Muscle of arm (tissue), 1 donor: ENCODE measurements at regions not wholly inside any gene's neighbourhood (a gene's known extent, or its start where the extent isn't known, plus 50 kb on each side); places are given as distances from the start of the nearest gene placed in this dataset.
"Not testable (repeated sequence)": the region's sequence is repeated elsewhere in the genome, so short reads cannot be mapped to it uniquely, and the experiment has no call there.

Experiments
- DNase-seq: peaks from one replicate; pipeline ENCODE4 v3.0.0-alpha.2; 2013

DNA sequence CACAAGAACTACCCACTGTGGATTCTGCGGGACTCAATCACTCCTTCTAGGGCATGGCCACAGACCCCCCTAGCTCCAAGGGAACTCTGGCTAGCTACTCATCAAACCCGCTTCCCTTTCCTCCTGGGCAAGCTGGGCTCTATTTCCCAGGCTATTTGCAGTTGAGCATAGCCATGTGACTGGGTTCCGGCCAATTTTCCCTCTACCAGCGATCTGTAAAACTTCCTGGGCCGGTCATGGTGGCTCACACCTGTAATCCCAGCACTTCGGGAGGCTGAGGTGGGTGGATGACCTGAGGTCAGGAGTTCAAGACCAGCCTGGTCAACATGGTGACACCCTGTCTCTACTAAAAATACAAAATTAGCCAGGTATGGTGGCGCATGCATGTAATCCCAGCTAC lies 214.9 kb upstream of the IRF2BP2 start:
- DNase-seq: not testable (repeated sequence)

DNA sequence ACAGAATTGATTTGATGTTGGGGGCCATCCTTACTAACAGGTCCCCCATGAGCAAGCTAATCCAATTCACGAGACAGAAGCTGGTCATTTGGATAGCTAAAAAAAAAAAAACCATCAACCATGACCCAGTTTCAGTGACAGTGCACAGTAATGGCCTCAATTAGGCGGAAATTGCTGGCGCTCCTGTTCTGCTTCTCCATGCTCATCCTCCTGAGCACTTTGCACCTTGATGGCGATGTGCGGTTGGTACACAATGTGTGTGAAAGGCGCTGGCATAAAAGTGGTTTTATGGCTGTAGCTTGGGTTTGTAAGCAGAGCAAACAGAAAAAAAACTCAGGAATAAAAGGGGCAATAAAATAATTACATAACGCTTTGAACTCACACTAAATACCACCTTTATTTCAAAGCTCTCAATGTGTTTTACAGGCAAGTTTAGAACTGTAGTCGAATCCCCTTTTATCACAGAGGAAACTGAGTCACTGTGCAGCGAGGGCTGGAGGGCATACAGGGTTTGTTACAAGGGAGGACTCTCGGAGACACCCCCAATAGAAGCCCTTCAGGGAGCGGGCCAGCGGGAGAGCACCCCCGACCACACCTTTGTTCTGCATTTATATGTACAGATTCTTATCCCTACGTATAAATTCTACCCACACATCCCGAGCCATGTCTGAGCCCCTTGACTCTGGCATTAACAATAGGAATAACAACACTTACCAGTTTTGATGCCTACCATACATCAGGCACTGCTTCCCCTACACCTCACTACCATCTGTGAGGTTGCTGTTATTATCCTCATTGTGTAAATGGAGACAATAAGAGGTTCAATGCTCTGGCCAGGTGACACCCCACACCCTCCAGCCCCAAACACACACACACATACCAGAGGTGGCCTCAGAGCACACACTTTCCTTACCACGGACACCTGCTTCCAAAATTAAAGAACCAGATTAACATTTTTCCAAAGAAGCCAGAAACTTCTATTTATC lies 213.5 kb upstream of the IRF2BP2 start:
- DNase-seq: no peak

DNA sequence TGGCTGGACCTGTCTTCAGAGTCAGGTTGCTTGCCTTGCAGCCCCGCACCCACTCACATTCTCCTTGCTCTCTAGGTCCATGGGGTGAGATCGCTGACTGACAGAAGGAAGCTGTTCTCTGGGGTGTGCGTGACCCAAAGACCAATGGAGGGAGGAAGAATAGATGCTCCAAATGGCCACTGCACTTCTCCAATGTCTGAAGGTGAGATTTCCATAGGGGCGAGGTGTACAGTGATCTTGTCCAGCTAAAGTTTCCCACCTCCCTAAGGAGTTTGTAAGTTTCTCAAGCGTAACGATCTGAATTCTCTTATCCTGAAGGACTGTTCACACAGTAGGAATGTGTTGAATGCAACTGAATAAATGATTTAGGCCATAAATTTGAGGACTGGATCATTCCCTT lies 211.9 kb upstream of the IRF2BP2 start:
- no peak for DNase-seq

DNA sequence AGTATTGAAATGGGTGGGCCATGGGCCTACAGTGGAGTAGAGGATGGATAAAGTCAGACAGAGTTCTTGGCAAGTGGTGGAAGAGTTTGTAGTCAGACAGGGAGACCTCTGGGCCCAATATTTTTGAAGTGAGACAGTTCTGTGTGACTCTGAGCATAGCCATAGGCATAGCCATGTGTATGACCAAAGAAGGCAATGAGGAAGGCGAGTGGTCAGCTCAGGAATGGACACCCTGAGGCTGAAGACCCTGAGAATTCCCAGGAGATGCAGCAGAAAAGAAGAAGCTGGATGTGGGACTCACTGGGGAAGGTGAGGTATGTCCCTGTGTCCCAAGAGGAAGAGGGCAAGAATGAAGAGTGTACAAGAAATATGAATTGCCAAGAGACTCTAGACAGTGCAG lies 210.6 kb upstream of the IRF2BP2 start:
- DNase-seq: no peak

DNA sequence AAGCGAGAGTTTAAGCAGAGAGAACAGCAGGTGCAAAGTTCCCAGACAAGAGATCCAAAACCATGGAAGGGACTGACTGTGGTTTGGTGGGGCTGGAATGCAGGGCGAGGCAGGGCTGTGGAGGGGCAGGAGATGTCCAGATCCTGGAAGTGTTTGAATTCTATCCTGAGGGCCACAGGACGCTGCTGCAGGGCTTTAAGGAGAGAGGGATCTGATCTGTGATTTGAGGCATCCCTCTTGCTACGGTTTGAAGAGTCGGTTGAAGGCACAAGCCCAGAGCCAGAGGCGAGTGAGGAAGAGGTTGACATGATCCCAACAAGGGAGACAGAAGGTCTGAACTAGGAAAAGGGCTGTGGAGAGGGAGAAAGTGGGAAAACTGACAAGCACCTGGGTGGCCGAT lies 209.9 kb upstream of the IRF2BP2 start:
- DNase-seq: not testable (repeated sequence)

DNA sequence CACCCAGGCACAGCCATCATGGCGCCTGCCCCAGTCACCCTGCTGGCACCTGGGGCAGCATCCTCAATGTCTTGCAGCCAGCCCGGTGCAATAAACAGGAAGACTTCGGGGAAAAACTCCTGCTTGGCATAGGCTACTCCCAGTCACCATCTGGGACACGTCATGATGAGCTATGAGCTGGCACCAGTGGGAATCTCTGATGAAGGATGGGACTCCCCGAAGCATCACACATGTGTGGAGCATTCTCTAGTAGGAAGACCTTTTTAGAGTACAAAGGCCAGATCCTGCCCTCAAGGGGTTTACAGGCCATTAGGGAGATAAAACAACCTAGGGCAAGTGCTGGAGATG lies 208.0 kb upstream of the IRF2BP2 start:
- DNase-seq: not testable (repeated sequence)

DNA sequence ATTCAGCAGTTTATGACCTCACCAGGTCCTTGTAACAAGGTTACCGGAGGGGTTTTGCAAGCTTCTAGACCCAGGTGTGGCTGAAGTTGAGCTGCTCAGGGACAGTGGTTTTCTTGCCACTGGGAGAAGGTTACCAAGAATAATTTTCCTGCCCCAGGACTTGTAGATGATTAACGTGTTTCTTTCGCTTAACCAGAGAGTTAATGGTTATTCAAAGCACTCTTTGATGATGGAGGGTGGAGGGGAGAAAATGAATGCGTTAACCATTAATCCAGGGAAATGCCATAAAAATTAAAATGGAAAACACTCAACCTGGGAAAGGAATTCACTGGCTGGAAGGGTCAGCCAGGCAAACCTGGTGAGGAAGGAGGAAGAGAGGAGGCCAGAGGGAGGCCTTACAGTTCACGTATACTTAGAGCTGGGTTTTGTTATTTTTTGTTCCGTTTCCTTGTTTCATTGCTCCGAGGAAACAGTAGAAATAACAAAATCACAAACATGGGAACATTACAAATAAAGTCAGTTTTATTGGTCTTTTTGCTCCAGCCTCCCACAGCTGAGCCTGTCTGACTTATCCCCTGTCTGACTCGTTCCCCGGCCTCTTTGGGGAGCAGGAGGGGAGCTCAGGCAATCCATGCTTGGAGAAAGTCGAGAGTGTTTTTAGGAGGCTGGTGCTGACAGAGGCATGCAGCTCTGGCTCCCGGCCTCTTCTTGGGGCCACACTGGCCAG lies 207.5 kb upstream of the IRF2BP2 start:
- DNase-seq: not testable (repeated sequence)

DNA sequence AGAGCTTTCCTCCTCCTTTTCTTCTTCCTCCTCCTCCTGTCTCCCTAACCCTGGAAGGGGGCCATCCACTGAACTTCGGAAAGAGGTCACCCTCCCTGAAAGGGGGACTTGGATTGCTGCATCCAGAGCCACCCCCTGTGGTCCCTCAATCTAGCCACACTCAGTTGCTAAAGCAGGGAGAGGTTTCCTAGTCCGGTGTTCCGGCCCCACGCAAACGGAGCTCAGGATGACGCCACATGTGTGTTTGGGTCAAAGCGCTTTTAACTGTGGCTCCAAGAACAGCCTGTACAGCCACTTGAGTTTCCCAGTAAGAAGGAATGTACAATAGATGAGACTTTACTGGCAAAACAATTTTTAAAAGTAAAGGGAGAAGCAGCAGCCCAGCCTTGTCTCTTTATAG lies 206.9 kb upstream of the IRF2BP2 start:
- DNase-seq: peak; percentile 29

DNA sequence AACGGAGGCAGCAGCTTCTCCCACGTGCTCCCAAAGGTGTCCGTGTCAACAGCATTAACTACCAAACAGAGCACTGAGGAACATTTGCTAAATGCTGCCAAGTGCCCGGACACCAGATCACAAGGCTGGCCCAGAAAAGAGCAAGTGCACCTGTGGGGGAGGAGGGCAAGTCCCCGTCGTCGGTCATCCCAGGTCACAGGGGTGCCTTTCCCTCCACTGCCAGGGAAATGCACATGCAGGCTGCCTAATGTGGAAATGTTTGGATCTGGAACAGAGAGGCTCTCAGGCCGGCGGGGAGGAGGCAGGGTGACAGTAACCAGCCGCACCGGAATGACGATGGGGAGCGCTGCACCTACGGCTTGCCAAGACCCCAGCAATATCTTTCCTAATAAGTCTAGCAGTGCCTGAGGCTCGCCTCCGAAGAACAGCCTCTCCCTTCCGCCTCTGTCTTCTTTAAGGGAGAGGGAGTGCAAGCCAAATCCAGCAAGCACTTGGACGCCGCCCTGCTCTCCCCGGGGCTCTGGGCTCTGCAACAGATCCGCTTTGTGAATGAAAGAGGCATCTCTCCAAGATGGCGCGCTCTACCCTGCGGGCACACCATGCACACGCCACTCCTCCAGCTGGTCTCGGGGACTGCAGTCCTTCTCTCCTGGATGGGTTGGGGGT lies 206.3 kb upstream of the IRF2BP2 start:
- DNase-seq: peak; percentile 64

DNA sequence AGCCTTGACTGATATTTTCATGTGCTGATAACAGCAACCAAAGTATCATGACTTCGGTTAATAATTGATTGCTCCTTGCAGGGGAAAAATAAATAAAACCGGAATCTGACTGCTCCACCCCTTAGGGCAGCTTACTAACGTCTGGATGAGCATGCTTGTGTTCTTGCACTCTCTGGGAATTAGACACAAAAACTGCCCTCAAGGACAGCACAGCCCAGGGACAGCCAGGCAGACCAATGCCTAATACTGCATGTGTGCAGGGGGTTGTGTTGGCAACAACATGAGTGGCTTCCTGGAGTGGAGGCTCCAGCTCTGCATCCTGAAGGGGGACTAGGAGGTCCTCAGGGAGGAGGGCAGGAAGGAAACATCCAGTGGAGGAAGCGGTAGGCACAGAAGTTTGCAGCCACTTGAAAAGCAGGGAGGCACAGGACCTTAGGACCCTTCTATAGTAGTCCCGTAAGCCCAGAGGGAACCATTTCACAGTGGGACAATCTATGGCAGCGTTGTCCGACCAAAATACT lies 205.4 kb upstream of the IRF2BP2 start:
- not testable (repeated sequence) for DNase-seq

DNA sequence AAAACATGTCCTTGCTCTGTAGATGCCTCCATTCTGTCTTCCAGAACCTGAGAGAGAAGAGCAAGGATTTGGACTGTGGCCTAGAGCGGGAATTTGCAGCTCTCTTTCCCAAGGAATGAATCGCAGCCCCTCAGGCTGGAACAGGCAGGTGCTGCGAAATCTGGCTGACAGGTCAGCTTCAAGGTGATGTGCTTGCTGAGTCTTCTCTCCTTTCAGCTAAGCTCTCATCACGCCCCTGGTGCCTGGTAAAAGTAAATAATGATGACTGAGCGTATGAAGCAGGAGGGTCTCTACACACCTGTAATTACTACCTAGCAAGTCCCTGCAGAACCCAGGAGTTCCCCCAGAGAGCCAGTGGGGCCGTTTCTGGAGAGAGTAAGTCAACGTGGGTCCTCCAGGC lies 204.3 kb upstream of the IRF2BP2 start:
- not testable (repeated sequence) for DNase-seq

DNA sequence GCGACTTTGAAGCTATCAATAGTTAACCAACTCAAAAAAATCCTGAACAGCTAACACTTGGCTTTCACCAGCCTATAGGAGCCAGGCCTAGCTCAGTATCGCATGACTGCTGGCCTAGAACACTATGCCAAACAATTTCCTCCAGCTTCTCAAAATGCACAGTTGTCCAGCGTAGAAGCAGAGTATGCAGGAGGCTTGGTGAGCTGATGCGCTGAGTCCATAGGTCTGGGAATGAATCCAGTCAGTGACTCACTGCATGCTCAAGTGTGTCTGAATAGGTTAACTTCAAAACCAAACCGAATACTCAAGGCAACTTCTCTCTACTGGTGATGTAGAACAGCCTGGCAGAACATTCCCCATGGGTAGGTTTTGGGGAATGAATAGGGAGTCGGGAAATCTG lies 201.8 kb upstream of the IRF2BP2 start:
- peak; percentile 46 for DNase-seq

DNA sequence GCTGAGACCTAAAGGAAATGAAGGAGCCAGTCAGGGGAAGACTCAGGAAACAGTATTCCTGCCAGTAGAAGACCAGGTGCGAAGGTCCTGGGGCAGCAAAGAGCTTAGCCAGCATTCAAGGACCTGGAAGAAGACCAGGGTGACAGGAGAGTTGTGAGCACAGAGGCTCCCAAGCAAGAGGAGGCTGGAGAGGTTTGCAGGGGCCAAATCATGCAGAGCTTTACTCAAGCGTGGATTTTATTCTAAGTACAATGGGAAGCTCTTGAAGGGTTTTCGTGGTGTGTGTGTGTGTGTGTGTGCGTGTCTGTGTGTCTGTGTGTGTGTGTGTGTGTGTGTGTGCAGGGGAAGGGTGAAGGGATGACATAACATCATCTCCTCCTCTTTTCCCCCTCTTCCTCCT lies 200.7 kb upstream of the IRF2BP2 start:
- DNase-seq: not testable (repeated sequence)

DNA sequence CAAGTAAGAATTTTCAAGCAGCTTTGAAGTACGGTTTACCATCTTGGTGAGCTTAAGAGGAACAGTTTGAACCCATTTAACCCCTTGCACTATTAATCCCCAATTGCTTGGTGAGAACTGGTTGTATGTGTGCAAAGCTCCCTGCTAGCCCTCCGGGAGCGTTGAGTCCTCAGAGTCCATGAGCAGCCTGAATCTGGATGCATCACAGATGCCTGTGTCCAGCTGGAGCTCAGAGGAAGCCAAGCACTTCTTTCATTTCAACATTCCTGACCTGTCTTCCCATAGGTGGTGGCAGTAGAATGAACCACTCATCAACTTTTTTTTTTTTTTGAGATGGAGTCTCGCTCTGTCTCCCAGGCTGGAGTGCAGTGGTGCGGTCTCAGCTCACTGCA lies 199.9 kb upstream of the IRF2BP2 start:
- DNase-seq: not testable (repeated sequence)

DNA sequence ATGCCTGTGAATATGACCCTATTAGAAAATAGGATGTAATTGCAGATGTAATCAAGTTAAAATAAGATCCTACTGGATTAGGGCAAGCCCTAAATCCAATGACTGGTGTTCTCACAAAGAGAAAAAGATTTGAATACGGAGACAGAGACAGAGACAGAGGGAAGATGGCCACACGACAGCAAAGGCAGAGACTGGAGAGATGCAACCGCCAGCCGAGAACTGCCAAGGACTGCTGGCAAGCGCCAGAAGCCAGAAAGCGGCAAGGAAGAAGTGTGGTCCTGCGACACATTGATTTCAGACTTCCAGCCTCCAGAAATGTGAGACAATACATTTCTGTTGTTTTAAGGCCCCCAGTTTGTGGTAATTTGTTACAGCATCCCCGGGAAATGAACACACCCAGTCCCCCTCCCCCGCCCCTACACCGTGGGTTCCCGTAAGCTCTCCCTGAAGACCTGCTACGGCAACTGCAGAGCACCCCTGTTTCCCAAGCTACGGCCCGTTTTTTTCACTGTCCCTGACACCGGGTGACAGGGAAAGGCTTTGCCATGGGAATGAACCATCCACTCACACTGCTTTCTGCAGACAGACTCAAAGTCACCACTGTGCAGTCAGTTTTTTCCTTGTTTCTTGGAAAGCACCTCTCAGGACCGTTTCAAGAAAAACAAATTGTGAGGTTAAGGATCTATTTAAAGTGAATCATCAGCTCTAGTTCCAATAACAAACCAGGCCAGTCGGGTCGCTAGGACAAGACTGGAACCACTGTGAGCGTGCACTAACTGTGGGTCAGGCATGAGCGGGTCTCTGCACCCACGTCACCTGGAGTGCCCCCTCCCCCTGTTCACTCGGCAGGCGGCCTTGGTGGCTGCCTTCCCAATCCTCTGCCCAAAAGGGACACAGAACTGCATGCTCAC lies 199.2 kb upstream of the IRF2BP2 start:
- DNase-seq: not testable (repeated sequence)

DNA sequence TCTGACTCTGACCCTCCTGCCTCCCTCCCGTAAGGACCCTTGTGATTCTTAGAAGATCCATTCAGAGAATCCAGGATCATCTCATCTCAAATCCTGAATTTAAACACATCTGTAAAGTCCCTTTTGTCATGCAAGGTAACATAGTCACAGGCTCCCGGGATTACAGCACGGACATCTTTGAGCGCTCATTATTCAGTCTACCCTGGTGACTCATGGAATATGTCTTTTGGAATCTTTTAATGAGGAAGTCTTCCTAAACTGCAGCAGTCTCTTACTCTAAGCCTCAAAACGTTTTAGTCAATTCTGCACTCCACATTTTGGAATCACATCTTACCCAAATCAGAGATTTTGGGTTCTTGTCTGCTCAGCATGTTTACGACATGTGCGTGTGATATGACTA lies 198.5 kb upstream of the IRF2BP2 start:
- DNase-seq: not testable (repeated sequence)

DNA sequence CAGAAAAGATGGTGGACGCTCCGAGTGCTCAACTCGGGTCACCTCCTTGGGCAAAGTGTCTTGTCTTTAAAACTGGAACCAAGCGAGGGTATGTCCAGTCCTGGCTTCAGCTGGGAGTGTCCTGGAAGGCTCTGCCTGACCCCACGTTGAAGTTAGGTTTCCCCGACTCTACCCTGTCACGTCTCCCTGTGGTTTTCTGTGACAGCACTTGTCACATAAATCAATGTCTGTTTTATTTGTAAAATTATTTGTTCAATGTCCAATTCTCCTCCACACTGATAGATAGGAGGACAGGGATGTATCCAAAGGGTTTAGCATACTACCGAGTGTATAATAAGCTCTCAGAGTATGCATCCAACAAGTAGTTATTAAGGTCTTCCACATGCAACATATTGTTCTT lies 197.7 kb upstream of the IRF2BP2 start:
- DNase-seq: not testable (repeated sequence)

DNA sequence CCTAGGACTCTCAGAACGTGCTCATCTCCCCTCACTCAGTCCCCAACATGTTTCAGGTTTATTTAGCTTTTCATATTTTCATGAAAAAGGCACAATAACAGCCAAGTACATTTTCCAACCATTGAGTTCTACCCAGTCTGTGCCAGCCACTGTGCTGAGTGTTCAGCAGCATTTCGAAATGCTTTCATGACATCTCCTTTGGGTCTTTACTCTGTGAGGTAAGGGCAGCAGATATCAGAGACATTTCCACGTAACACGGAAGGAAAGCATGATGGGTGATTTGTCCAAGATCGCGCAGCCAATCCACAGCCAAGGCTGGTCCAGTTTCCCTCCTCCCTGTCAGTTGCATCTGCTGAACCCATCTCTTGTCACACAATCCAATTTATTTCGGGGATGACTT lies 192.6 kb upstream of the IRF2BP2 start:
- not testable (repeated sequence) for DNase-seq

DNA sequence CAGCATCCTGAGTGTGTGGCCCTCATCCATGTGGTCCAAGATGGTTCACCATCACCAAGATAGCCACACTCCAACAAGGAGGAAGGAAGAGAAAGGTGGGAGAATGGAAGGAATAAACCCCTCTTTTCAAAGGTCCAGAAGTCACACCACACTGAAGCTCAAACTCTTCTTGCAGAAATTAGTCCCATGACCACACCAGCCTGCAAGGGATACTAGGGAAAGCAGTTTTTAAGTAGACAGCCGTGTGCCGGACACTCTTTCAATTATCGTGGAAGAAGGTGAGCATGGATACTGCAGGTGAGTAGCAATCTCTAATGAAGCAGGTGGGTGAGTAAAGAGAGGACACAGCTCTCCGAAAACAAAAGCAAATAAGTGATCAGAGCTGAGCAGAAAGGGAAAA lies 191.7 kb upstream of the IRF2BP2 start:
- DNase-seq: not testable (repeated sequence)

DNA sequence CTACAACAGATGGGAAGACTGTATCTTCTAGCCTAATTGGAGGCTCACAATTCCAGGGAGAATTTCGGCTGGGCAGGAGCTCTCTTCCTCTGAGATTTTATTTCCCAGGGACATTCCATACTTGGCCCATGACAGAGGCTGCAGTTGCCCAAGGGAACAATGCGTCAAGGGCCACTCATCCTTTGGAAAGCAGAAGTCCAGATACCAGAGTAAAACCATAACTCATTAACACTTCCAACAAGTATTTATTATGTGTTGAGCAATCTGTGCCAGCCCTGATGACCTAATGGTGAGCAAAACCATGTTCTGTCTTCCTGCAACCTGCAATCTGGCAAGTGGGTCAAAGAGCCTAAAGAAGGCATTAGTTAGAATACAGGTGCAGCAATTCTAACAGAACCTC lies 191.2 kb upstream of the IRF2BP2 start:
- not testable (repeated sequence) for DNase-seq

DNA sequence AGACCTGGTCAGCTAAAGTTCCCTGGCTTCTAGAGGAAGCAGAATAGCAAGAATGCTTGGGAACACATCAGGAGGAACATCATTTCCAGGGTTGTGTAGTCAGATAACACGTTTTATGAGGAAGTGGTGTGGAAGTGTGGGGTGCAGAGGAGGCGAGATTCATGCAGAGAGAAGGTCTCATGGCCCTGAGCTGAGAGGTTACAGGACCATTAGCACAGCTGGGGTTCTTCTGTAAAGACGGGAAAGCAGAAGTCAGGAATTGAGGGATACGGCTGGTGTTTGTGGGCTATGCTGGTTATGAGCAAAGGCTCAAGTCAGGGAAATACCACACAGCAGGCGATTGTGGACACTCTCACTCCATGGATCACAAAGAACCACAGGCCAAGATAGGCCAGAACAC lies 190.6 kb upstream of the IRF2BP2 start:
- DNase-seq: not testable (repeated sequence)
